ENCODE measurements at regions not wholly inside any gene's neighbourhood (a gene's known extent, or its start where the extent isn't known, plus 50 kb on each side); places are given as distances from the start of the nearest gene placed in this dataset.

- TF ChIP-seq, protein P1, sequence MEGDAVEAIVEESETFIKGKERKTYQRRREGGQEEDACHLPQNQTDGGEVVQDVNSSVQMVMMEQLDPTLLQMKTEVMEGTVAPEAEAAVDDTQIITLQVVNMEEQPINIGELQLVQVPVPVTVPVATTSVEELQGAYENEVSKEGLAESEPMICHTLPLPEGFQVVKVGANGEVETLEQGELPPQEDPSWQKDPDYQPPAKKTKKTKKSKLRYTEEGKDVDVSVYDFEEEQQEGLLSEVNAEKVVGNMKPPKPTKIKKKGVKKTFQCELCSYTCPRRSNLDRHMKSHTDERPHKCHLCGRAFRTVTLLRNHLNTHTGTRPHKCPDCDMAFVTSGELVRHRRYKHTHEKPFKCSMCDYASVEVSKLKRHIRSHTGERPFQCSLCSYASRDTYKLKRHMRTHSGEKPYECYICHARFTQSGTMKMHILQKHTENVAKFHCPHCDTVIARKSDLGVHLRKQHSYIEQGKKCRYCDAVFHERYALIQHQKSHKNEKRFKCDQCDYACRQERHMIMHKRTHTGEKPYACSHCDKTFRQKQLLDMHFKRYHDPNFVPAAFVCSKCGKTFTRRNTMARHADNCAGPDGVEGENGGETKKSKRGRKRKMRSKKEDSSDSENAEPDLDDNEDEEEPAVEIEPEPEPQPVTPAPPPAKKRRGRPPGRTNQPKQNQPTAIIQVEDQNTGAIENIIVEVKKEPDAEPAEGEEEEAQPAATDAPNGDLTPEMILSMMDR (IDR thresholded peaks at IDR 0.05; ENCODE audit: low read depth, low read length, poor library complexity, severe bottlenecking), result no peak
- TF ChIP-seq EZH2phosphoT487 (IDR thresholded peaks at IDR 0.05; ENCODE audit: borderline replicate concordance, low read length), result no peak
Observed at GRCh38 chr10:28840202-28840601, 162.9 kb downstream of the BAMBI start.

Data from DOHH2 (cell line).